ENCODE measurements at regions not wholly inside any gene's neighbourhood (a gene's known extent, or its start where the extent isn't known, plus 50 kb on each side); places are given as distances from the start of the nearest gene placed in this dataset.
"Not testable (repeated sequence)": the region's sequence is repeated elsewhere in the genome, so short reads cannot be mapped to it uniquely, and the experiment has no call there.

DNA sequence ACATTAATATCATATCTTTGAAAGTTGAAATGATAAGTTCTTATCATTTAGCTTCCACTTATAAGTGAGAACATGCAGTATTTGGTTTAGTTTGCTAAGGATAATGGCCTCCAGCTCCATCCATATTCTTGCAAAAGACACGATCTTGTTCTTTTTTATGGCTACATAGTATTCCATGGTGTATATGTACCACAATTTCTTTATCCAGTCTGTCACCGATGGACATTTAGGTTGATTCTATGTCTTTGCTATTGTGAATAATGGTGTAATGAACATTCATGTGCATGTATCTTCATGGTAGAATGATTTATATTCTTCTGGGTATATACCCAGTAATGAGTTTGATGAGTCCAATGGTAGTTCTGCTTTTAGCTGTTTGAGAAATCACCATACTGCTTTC lies 135.0 kb upstream of the PRR16 start:
- H3K9me3 ChIP-seq (ENCODE audit: control insufficient read depth, insufficient read depth, low read depth, low read length), result no peaks in the 10 kb centered on the region
- no peak for TF ChIP-seq ZNF626 (tag by site-specific recombination; IDR thresholded peaks at IDR 0.05)
- 0 out of 2 replicates have a peak, but pooled peaks have one; percentile 24 for TF ChIP-seq ZNF146 (tag by site-specific recombination; IDR thresholded peaks at IDR 0.05)
- H3K4me1 ChIP-seq (ENCODE audit: control insufficient read depth, insufficient read depth, low read length), result no peaks in the 10 kb centered on the region
- no peak overlapping the region for H3K27ac ChIP-seq (ENCODE audit: extremely low read depth, low read depth, low read length)
- ChIA-PET POLR2A (no interaction called here), CTCF (no interaction called here)
- no peaks in the 10 kb centered on the region for H3K36me3 ChIP-seq (ENCODE audit: control insufficient read depth in 2 of 2, insufficient read depth in 1 of 2, low read length in 2 of 2)
- no peak overlapping the region for H3K4me3 ChIP-seq (ENCODE audit: low read depth, low read length)

DNA sequence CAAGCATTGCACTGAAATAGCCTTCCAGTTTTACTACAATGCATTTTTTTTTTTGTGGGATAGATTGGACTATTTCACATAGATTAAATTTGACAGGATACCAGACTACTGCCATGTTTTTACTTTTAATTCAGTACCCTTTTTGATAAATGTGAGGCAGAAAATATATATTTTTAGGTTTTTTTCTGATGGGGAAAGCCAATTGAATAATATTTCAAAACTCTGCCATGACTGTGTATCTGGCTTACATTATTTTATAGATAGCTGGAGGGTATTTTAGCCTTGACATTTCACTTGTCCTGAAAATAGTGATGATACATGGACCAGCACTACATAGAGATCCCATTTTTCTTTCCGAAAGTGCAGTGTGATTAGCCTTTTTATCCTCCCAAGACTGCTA lies 133.5 kb upstream of the PRR16 start:
- Histone ChIP-seq H3K27ac (ENCODE audit: extremely low read depth, low read depth, low read length) (no peak overlapping the region), H3K36me3 (ENCODE audit: control insufficient read depth in 2 of 2, insufficient read depth in 1 of 2, low read length in 2 of 2) (no peaks in the 10 kb centered on the region), H3K4me1 (ENCODE audit: control insufficient read depth, insufficient read depth, low read length) (no peaks in the 10 kb centered on the region), H3K9me3 (ENCODE audit: control insufficient read depth, insufficient read depth, low read depth, low read length) (no peaks in the 10 kb centered on the region), H3K4me3 (ENCODE audit: low read depth, low read length) (no peak overlapping the region)
- TF ChIP-seq ZNF530 (tag by site-specific recombination; IDR thresholded peaks at IDR 0.05; ENCODE audit: low read depth) (no peak), ZNF140 (tag by site-specific recombination; IDR thresholded peaks at IDR 0.05) (no peak), ZNF121 (tag by site-specific recombination; IDR thresholded peaks at IDR 0.05) (no peak), SALL2 (tag by site-specific recombination; IDR thresholded peaks at IDR 0.05; ENCODE audit: borderline replicate concordance) (no peak), WT1 (tag by site-specific recombination; IDR thresholded peaks at IDR 0.05) (no peak), ZNF324 (tag by site-specific recombination; IDR thresholded peaks at IDR 0.05) (no peak), ZFP3 (tag by site-specific recombination; IDR thresholded peaks at IDR 0.05; ENCODE audit: low read depth) (no peak), ZFP37 (tag by site-specific recombination; IDR thresholded peaks at IDR 0.05) (no peak)
- ChIA-PET CTCF (no interaction called here), POLR2A (no interaction called here)

DNA sequence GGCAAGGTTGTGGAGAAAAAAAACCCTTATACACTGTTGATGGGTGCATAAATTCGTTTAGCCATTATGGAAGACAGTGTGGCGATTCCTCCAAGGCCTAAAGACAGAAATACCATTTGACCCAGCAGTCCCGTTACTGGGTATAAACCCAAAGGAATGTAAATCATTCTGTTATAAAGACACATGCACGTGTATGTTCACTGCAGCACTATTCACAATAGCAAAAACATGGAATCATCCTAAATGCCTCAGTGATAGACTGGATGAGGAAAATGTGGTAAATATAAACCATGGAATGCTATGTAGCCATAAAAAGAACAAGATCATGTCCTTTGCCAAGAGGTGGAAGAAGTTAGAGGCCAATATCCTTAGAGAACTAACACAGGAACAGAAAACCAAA lies 119.9 kb upstream of the PRR16 start:
- H3K4me1 ChIP-seq (ENCODE audit: control insufficient read depth, insufficient read depth, low read length), result no peaks in the 10 kb centered on the region
- no peak overlapping the region for H3K4me3 ChIP-seq (ENCODE audit: low read depth, low read length)
- CTCF ChIA-PET, result no interaction called here
- no peak overlapping the region for H3K27ac ChIP-seq (ENCODE audit: extremely low read depth, low read depth, low read length)
- H3K9me3 ChIP-seq (ENCODE audit: control insufficient read depth, insufficient read depth, low read depth, low read length), result no peaks in the 10 kb centered on the region
- POLR2A ChIA-PET, result no interaction called here
- H3K36me3 ChIP-seq (ENCODE audit: control insufficient read depth in 2 of 2, insufficient read depth in 1 of 2, low read length in 2 of 2), result no peaks in the 10 kb centered on the region
- TF ChIP-seq ZEB2 (tag by site-specific recombination; IDR thresholded peaks at IDR 0.05), result no peak
- no peak for TF ChIP-seq ZNF354C (tag by site-specific recombination; IDR thresholded peaks at IDR 0.05; ENCODE audit: borderline replicate concordance, low read depth)
- TF ChIP-seq, protein P1, sequence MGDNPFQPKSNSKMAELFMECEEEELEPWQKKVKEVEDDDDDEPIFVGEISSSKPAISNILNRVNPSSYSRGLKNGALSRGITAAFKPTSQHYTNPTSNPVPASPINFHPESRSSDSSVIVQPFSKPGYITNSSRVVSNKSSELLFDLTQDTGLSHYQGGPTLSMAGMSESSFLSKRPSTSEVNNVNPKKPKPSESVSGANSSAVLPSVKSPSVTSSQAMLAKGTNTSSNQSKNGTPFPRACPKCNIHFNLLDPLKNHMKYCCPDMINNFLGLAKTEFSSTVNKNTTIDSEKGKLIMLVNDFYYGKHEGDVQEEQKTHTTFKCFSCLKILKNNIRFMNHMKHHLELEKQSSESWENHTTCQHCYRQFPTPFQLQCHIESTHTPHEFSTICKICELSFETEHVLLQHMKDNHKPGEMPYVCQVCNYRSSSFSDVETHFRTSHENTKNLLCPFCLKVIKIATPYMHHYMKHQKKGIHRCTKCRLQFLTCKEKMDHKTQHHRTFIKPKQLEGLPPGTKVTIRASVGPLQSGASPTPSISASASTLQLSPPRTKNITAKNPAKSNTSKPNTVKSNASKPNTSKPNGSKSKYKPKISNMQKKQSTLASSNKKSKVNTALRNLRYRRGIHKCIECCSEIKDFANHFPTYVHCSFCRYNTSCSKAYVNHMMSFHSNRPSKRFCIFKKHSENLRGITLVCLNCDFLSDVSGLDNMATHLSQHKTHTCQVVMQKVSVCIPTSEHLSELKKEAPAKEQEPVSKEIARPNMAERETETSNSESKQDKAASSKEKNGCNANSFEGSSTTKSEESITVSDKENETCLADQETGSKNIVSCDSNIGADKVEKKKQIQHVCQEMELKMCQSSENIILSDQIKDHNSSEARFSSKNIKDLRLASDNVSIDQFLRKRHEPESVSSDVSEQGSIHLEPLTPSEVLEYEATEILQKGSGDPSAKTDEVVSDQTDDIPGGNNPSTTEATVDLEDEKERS (tag by site-specific recombination; IDR thresholded peaks at IDR 0.05), result no peak
- TF ChIP-seq YY1 (tag by site-specific recombination; IDR thresholded peaks at IDR 0.05), result no peak
- TF ChIP-seq ZFP41 (tag by site-specific recombination; IDR thresholded peaks at IDR 0.05; ENCODE audit: borderline replicate concordance), result no peak

DNA sequence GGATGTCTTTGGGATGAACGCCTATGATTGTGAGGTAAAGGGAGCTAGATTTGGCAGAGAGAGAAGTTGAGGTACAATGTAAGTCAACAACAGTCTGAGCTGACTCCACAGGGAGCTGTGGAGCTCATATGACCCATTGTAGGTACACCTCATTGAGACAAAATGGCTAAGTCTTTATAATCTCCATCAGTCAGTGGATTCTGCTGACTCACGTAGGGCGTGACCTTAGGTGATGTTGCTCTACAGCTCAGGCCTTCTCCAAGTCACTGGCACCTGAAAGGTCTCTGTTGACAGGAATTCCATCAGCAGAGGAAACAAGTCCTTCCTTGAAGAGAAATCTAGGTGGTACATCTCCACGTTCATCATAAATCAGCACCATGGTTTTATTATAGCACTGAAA lies 118.2 kb upstream of the PRR16 start:
- Histone ChIP-seq H3K4me3 (ENCODE audit: low read depth, low read length) (no peak overlapping the region), H3K27ac (ENCODE audit: extremely low read depth, low read depth, low read length) (no peak overlapping the region), H3K9me3 (ENCODE audit: control insufficient read depth, insufficient read depth, low read depth, low read length) (no peaks in the 10 kb centered on the region), H3K4me1 (ENCODE audit: control insufficient read depth, insufficient read depth, low read length) (no peaks in the 10 kb centered on the region), H3K36me3 (ENCODE audit: control insufficient read depth in 2 of 2, insufficient read depth in 1 of 2, low read length in 2 of 2) (no peaks in the 10 kb centered on the region)
- CTCF ChIA-PET, result no interaction called here
- TF ChIP-seq ZNF302 (tag by site-specific recombination; IDR thresholded peaks at IDR 0.05; ENCODE audit: low read depth) (no peak), ZBTB7A (tag by site-specific recombination; IDR thresholded peaks at IDR 0.05; ENCODE audit: low read depth) (no peak), EGR2 (tag by site-specific recombination; IDR thresholded peaks at IDR 0.05; ENCODE audit: low read depth) (no peak), WT1 (tag by site-specific recombination; IDR thresholded peaks at IDR 0.05) (no peak)
- POLR2A ChIA-PET, result no interaction called here

DNA sequence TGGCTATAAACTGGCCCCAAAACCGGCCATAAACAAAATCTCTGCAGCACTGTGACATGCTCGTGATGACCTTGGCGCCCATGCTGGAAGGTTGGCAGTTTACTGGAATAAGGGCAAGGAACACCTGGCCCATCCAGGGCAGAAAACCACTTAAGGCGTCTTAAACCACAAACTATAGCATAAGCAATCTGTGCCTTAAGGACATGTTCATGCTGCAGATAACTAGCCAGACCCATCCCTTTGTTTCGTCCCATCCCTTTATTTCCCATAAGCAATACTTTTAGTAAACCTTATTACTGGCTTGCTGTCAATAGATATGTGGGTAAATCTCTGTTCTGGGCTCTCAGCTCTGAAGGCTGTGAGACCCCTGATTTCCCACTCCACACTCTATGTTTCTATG lies 113.0 kb upstream of the PRR16 start:
- H3K27ac ChIP-seq (ENCODE audit: extremely low read depth, low read depth, low read length); H3K4me3 ChIP-seq (ENCODE audit: low read depth, low read length); H3K4me1 ChIP-seq (ENCODE audit: control insufficient read depth, insufficient read depth, low read length); H3K9me3 ChIP-seq (ENCODE audit: control insufficient read depth, insufficient read depth, low read depth, low read length); H3K36me3 ChIP-seq (ENCODE audit: control insufficient read depth in 2 of 2, insufficient read depth in 1 of 2, low read length in 2 of 2); CTCF ChIA-PET; POLR2A ChIA-PET: not testable (repeated sequence)

All from HEK293 (cell line).